GM12873 (cell line): ENCODE measurements at regions not wholly inside any gene's neighbourhood (a gene's known extent, or its start where the extent isn't known, plus 50 kb on each side); places are given as distances from the start of the nearest gene placed in this dataset.

ENCODE experiments used
- CTCF ChIP-seq: IDR thresholded peaks from 2 replicates; pipeline ENCODE4 v1.5.1; 2012; ENCODE audit warnings: low read depth, mild to moderate bottlenecking, moderate library complexity, low read length, control low read depth; ENCODE audit not compliant: insufficient read depth; ENCODE audit errors: missing control alignments

GRCh38 chr6:81226957-81227356, 525.5 kb downstream of the TENT5A start:
- TF ChIP-seq CTCF, result no peak

GRCh38 chr6:81216668-81217067, 535.8 kb downstream of the TENT5A start:
- TF ChIP-seq CTCF, result no peak

GRCh38 chr6:81215092-81215432, 537.4 kb downstream of the TENT5A start:
- no peak for TF ChIP-seq CTCF

- TF ChIP-seq CTCF, result no peak
These were observed 537.9 kb downstream of the TENT5A start for GRCh38 chr6:81214414-81215091.

GRCh38 chr6:81204731-81205130, 547.8 kb downstream of the TENT5A start:
- TF ChIP-seq CTCF, result no peak

- no peak for TF ChIP-seq CTCF
These were observed 558.1 kb downstream of the TENT5A start for GRCh38 chr6:81194374-81194773.

GRCh38 chr6:81172056-81172740, 580.3 kb downstream of the TENT5A start:
- TF ChIP-seq CTCF, result no peak
